NB4 (cell line): ENCODE measurements at regions not wholly inside any gene's neighbourhood (a gene's known extent, or its start where the extent isn't known, plus 50 kb on each side); places are given as distances from the start of the nearest gene placed in this dataset.
"Not testable (repeated sequence)": the region's sequence is repeated elsewhere in the genome, so short reads cannot be mapped to it uniquely, and the experiment has no call there.

ENCODE experiments used
- TF ChIP-seq, protein P1 (sequence below): IDR thresholded peaks from one replicate; pipeline ENCODE4 v1.5.1; 2012; ENCODE audit warnings: low read depth, low read length
- TF ChIP-seq, protein P2 (sequence below): IDR thresholded peaks from 2 replicates; pipeline ENCODE4 v1.6.1; 2011; ENCODE audit warnings: low read depth, low read length

DNA sequence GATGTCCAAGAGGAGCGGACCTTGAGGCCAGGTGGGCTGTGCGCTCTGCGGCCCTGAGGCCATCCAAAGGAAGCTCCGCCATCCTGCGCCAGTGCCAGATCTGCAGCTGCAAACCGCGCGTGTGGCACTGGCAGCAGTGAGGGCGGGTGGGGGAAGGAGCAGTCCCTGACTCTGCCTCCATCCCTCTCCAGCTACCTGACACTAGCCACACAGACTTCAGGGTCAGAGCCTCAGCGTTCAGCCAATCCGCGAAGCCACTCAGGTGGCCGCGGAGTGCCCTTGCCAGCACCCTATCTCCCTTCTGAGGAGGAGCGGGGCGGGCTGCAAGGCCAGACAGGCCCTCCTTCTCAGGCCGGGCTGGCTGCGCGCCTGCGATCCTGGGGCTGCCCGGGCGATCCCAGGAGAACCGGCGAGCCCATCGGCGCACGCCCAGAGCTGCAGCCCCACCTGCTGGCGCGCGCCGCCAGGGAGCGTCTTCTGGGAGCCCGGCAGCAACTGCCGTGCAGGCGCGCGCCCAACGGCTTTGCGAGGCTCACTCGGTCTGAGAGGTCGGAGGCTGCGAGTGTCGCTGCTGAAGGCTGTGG lies 867.2 kb downstream of the SPATA31A1 start:
- TF ChIP-seq, protein P1, sequence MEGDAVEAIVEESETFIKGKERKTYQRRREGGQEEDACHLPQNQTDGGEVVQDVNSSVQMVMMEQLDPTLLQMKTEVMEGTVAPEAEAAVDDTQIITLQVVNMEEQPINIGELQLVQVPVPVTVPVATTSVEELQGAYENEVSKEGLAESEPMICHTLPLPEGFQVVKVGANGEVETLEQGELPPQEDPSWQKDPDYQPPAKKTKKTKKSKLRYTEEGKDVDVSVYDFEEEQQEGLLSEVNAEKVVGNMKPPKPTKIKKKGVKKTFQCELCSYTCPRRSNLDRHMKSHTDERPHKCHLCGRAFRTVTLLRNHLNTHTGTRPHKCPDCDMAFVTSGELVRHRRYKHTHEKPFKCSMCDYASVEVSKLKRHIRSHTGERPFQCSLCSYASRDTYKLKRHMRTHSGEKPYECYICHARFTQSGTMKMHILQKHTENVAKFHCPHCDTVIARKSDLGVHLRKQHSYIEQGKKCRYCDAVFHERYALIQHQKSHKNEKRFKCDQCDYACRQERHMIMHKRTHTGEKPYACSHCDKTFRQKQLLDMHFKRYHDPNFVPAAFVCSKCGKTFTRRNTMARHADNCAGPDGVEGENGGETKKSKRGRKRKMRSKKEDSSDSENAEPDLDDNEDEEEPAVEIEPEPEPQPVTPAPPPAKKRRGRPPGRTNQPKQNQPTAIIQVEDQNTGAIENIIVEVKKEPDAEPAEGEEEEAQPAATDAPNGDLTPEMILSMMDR: not testable (repeated sequence)
- TF ChIP-seq, protein P2, sequence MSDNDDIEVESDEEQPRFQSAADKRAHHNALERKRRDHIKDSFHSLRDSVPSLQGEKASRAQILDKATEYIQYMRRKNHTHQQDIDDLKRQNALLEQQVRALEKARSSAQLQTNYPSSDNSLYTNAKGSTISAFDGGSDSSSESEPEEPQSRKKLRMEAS: not testable (repeated sequence)
